Stimulated activated CD8-positive, alpha-beta memory T cell treated with anti-CD3 and anti-CD28 coated beads, Interleukin-4, amount 100 ng/mL, for 4 hours (primary cell): ENCODE measurements at regions not wholly inside any gene's neighbourhood (a gene's known extent, or its start where the extent isn't known, plus 50 kb on each side); places are given as distances from the start of the nearest gene placed in this dataset.

Source experiments
- DNase-seq, 2 donors: peaks; one replicate each; pipeline ENCODE4 v3.0.0-alpha.2; 2020; ENCODE audit warnings: low read depth in 2 of 2, low spot score in 1 of 2

DNA sequence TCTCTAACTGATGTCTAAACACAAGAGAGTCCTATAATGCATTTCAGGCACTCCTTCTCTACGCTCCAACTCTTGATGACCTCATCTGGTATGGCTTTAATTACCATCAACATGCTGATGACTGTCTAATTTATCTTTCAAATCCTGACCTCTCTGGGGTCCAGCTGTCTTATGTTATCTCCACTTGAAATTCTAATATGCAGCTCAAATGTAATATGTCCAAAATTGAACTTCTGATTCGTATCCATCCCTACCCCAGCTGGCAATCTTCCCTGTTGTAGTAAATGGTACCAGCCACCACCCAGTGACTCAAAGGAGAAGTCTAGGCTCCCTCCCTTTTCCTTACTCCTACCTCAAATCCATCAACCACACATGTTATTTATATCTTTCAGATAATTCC lies 288.0 kb upstream of the SLC10A2 start:
- DNase-seq: no peak

GRCh38 chr13:103351035-103351828 lies 285.0 kb upstream of the SLC10A2 start:
- DNase-seq: no peak

DNA sequence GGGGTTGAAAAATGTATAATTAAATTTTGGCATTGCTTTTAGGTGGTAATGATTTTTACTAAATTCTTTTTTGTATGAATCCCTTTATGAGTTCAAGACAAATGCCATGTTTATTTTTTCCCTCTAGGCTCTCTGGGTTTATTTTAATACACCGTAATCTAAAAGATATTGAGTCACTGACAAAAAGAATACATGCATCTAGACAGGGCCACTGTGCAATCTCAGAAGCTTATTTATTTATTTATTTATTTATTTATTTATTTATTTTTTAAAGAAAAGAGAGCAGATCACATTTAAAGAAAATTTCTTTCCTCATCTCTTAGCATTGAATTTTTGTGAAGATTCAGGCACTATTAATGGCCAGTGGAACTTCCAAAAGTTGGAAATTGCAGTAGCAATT lies 283.9 kb upstream of the SLC10A2 start:
- no peak for DNase-seq

DNA sequence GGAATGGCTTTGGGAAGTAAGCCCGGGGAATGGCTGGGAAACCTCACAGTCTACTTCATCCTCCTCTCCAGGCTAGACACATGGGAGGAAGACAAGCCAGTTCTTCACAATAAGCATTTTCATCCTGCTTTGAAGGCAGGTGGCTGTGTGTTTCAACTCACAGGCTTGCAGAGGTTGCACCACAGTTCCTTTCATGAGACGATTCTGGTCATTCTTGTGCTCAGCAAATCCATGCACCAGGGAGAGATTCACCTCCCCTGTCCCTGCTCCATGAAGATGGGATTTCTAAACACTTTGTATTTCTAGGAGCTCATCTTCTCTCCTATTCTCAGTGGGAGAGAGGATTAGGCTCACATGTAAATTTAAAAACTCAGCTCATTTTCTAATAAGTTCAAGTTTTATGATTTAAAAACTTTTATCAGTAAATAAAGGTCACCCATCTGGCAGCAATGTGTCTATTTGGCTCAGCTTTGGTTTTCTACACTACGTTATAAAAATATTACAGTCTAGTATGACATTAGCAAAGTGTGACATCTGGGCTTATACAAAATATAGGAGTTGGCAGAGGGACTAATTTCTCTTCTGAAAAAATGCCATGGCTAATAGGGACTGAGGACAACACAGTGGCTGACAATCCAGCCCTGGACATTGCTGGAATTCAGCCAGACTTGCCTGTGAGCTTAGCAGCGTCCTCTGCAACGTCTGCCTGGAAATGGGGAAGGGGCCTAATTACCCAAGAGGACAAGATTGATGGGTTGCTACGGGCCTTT lies 283.2 kb upstream of the SLC10A2 start:
- no peak for DNase-seq

- no peak for DNase-seq
Measured at GRCh38 chr13:103335241-103335640, 269.0 kb upstream of the SLC10A2 start.

GRCh38 chr13:103331924-103332323 lies 265.7 kb upstream of the SLC10A2 start:
- no peak for DNase-seq

DNA sequence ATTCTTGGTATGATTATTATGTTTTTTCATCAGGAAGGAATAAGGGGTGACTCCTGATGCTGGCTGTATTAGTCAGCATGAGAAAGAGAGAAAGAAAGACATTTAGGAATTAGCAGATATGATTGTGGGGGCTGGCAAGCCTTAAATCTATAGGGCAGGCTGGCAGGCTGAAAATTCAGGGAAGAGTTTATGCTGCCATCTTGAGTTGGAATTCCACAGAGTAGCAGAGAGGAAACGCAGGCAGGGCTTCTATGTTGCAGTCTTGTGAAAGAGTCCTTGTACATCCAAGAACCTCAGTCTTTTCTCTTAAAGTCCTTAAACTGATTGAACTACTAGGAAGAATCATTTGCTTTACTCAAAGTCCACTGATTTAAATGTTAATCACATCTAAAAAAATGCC lies 262.7 kb upstream of the SLC10A2 start:
- no peak for DNase-seq

GRCh38 chr13:103326326-103326725 lies 260.1 kb upstream of the SLC10A2 start:
- no peak for DNase-seq

DNA sequence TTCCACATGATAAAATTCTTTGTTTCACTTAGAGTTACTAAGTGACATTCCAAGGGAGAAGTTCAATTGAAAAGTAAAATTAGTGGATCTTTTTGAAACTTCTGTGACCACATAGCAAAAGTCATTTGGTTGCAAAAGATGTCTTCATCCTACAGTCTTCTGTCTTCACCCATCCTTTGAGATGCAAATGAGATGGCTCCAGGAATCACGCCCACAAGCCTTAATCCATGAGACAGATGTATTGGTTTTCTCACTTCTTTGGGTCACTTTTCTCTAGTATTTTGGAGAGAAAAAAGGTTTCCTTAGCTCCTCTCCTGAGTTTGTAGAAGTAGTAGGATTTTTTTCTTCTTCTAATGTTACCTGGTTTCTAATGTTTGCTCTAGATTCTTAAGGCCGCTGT lies 259.5 kb upstream of the SLC10A2 start:
- no peak for DNase-seq

GRCh38 chr13:103324641-103325040 lies 258.4 kb upstream of the SLC10A2 start:
- DNase-seq: no peak

- DNase-seq: no peak
Measured at GRCh38 chr13:103315711-103316110, 249.5 kb upstream of the SLC10A2 start.

- no peak for DNase-seq
Measured at GRCh38 chr13:103312467-103312866, 246.2 kb upstream of the SLC10A2 start.

DNA sequence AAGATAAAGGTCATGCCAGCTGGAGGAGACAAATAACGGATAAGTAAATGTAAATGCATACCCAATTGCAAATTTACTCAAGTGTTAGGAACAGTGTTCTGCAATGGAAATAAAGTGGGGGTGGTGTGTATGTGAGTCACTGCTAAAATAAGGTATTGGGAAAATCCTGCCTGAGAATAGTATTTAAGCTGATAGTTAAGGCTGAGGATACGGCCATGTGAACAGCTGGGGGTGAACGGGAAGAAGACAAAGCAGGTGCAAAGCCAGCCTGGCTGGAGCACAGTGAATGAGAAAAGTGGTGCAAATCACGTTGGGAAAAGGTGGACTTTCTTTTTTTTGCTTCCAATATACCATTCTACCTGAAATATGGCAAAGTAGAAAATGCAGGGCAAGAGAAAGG lies 242.4 kb upstream of the SLC10A2 start:
- DNase-seq: no peak

DNA sequence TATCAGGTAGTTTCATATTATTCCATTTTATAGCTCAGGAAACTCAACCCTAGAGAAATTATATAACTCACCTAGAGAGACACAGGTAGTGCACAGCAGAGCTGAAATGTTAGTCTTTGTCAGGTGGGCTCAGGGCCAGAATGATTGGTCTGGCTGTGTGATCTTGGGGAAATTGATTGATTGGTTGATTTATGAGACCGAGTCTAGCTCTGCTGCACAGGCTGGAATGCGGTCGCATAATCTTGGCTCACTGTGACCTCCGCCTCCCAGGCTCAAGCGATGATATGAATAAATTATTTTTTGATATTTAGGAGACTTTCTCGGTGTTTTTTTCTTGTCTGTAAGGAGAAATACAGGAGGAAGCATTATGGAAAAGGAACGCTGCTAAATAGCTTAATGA lies 239.9 kb upstream of the SLC10A2 start:
- no peak for DNase-seq

DNA sequence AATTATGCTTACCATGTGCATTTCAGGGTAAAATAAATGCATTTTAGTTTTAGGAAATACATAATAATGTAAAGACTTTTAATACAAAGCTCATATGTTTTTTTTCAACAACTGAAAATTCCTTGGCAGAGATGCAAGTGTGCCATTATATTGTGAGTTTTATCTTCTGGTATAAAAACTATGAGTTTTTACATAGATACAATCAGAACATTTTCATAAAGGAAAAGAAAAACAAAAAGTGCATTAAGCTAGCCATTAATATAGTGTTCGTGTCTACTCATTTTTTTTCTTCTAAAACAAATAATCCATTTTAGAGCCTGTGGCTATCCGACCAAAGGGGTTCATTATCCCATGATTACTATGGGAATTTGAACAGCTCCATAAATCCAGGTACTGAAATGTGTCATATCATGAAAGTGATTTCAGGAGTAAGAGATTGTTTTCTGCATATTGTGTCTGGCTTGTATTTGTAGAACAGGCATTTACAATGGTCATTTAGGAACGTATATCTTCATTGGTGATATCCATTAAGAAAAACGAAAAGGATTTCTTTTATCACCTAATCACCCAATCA lies 236.9 kb upstream of the SLC10A2 start:
- DNase-seq: no peak

DNA sequence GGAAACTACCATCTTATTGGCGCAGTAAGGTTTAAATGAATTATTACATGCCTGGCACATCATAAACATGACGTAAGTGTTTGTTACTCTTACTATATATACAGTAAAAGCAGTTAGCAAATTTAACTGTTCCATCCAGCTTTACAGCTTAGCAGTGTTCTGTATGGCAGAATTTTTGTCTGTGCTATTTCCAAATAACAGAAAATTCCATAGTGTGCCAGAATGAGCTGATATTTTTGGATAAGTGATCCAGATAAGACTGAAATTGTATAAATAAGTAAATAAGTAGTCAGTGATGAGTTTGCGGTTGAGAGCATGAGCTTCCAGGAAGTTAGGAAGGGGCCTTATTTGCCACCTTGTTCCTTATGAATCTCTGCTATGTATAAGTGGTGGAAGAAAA lies 236.5 kb upstream of the SLC10A2 start:
- no peak for DNase-seq

GRCh38 chr13:103299079-103299478 lies 232.9 kb upstream of the SLC10A2 start:
- no peak for DNase-seq

DNA sequence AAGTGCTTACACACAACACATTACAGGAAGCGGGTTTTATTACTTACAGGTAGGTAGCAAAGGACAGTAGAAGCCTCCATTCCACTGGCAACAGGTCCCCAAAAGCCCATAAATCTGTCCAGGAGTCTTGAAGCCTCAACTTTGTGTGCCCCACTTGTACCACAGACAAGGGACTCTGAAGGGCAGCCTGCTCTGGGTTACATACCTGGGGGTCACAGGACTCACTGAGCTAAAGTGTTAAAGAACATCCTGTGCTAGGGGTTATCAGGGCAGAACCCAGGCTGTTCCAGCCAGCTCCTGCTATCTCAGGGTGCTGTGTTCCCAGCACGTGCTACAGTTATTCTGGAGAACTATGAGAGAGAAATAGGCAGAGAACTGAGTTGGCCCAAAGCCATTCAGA lies 230.9 kb upstream of the SLC10A2 start:
- no peak for DNase-seq

DNA sequence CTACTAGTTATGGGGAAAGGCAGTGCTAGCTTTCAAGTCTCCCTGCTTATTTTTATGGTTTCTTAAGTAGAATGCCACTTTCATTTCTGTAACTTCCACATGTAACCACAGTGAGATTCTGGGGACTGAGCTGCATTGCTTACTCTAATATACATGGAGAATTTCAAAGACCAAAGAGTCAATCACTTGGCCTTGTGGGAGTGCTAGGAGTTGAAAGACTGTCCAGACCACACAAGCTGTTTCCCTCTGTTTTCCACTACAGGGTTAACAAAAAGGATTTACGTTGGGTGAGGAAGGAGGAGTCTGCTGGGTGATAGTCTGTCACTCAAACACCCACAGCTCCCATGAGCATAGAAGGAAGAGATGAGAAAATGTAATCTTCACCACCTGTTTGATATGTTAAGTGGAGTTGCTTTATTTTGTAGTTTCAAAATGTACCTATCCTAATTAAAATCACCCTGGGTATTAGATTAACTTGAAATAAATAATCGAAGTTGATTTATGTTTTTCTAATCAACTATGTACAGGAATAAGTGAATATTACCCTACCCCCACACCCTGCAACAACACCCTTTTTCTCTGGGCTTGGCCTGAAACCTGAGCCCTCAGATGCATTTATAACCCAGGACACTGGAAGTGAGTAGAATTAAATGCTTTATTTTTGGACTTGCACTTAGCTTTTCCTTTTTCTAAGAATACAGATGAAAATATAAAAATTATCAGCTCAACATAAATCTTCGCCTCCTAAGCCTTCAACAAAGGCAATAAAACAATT lies 225.8 kb upstream of the SLC10A2 start:
- no peak for DNase-seq

- no peak for DNase-seq
Measured at GRCh38 chr13:103291226-103291625, 225.0 kb upstream of the SLC10A2 start.

GRCh38 chr13:103289681-103290080 lies 223.5 kb upstream of the SLC10A2 start:
- no peak for DNase-seq

DNA sequence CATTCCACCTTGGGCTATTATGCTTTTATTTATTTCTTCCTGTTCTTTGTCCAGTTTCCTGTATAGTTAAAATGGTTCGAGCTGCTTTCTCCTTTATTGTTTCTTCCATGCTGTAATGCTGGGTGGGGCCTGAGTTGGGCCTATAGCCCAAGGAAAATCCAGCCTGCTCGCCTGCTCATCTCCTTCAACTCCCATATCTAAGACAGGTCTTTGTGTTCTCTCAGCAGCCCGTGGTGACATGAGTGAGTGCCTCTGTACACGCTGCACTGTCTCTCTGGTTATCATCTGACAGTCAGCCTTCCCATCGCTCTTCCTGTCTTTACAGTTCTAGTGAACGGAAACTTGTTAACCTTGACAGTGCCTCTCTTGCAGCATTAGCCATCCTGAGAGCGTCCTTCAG lies 221.9 kb upstream of the SLC10A2 start:
- no peak for DNase-seq
